GM12892 (cell line): ENCODE measurements at regions not wholly inside any gene's neighbourhood (a gene's known extent, or its start where the extent isn't known, plus 50 kb on each side); places are given as distances from the start of the nearest gene placed in this dataset.

Source experiments
- POLR2A ChIP-seq: IDR thresholded peaks from 2 replicates; pipeline ENCODE4 v1.6.1; 2011; ENCODE audit warnings: low read depth, low read length, control low read depth
- POLR2AphosphoS5 ChIP-seq: IDR thresholded peaks from 2 replicates; pipeline ENCODE4 v1.6.1; 2011; ENCODE audit warnings: low read depth, low read length, control low read depth
- TAF1 ChIP-seq: IDR thresholded peaks from 2 replicates; pipeline ENCODE4 v1.6.1; 2011; ENCODE audit warnings: low read depth, mild to moderate bottlenecking, control low read depth, low read length, borderline replicate concordance

DNA sequence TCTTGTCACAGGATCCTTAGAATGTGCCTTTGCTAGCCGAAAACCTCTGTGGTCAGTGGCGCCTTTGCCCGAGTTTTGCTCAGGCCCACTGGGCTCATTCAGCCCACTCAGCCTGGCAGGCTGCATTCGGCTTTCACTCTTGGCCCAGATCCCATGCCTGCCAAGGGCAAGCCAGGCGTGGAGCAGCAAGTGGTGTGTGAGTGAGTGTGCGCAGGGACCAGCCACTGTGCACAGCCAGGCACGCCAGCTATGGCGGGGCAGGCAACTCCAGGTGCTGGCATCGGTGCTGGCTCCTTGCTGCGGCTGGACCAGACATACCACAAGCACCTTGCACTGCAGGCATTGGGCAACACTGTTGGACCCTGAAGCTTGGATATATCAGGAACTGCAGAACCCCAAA is 1145.1 kb upstream of the NCAM2 start:
- TF ChIP-seq POLR2A (no peak), TAF1 (no peak), POLR2AphosphoS5 (no peak)
